ENCODE measurements at regions not wholly inside any gene's neighbourhood (a gene's known extent, or its start where the extent isn't known, plus 50 kb on each side); places are given as distances from the start of the nearest gene placed in this dataset.
"Not testable (repeated sequence)": the region's sequence is repeated elsewhere in the genome, so short reads cannot be mapped to it uniquely, and the experiment has no call there.

DNA sequence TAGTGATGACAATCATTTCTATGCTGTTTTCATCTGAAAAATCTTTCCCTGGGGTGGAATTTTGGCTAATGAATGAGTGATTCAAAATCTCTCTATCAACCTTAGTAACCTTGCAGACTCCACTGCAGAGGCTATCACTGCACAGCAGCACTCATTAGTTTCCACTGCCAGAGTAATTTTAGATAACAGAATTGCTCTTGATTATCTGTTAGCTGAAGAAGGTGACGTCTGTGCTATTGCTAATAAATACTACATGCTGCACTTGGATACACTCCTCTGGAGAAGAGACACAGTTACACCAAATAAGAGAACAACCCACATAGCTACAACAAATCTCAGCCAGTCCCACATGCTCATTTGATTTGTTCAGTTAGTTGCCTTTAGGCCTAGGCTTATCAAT, 1348.4 kb downstream of the NCAM2 start:
- intact Hi-C loops (cut with DNase I, micrococcal nuclease) = no loop called here
- no peak for ATAC-seq
- H3K4me3 ChIP-seq = no peak overlapping the region
- DNase-seq = no peak
- H3K4me1 ChIP-seq (ENCODE audit: low read depth) = no peaks in the 10 kb centered on the region
- no peaks in the 10 kb centered on the region for H3K9me3 ChIP-seq
- TF ChIP-seq, protein P1, sequence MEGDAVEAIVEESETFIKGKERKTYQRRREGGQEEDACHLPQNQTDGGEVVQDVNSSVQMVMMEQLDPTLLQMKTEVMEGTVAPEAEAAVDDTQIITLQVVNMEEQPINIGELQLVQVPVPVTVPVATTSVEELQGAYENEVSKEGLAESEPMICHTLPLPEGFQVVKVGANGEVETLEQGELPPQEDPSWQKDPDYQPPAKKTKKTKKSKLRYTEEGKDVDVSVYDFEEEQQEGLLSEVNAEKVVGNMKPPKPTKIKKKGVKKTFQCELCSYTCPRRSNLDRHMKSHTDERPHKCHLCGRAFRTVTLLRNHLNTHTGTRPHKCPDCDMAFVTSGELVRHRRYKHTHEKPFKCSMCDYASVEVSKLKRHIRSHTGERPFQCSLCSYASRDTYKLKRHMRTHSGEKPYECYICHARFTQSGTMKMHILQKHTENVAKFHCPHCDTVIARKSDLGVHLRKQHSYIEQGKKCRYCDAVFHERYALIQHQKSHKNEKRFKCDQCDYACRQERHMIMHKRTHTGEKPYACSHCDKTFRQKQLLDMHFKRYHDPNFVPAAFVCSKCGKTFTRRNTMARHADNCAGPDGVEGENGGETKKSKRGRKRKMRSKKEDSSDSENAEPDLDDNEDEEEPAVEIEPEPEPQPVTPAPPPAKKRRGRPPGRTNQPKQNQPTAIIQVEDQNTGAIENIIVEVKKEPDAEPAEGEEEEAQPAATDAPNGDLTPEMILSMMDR (IDR thresholded peaks at IDR 0.05) = no peak
- no peaks in the 10 kb centered on the region for H3K36me3 ChIP-seq (ENCODE audit: low read depth)

DNA sequence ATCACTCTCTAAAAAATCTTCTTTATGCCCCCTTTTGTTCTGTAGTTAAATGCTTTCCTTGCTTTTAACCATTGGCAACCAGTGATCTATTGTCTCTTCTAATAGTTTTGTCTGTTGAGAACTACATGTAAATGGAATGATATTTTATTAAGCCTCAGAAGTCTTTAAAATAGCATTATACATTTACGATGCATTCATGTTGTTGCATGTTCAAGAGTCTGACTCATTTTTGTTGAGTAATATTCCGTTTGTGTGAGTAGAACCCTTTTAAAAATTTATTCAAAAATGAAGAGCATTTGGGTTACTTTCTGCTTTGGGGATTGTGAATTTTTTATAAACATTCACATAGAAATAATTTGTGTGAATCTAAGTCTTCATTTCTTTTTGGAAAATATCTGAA, 1352.9 kb downstream of the NCAM2 start:
- DNase-seq (no peak), ATAC-seq (no peak)
- Histone ChIP-seq H3K4me3 (no peak overlapping the region), H3K9me3 (no peaks in the 10 kb centered on the region), H3K36me3 (ENCODE audit: low read depth) (no peaks in the 10 kb centered on the region), H3K4me1 (ENCODE audit: low read depth) (no peaks in the 10 kb centered on the region)
- TF ChIP-seq, protein P1 (IDR thresholded peaks at IDR 0.05) = no peak
- intact Hi-C loops (cut with DNase I, micrococcal nuclease) = no loop called here

DNA sequence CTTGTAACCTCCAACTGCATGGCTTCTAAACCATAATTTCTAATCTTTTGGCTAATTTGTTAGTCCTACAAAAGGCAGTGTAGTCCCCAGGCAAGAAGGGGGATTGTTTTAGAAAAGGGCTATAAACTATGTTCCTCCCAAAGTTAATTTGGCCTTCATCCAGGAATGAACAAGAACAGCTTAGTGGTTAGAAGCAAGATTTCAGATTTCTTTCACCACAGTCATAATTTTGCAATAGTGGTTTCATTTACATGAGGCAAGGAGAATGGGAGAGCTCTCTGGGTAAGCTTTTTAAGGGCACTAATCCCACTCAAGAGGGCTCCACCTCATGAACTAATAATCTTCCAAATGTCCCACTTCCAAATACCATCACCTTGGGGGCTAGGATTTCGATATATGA, 1353.9 kb downstream of the NCAM2 start:
- no peaks in the 10 kb centered on the region for H3K36me3 ChIP-seq (ENCODE audit: low read depth)
- H3K4me1 ChIP-seq (ENCODE audit: low read depth) = no peaks in the 10 kb centered on the region
- ATAC-seq (no peak), DNase-seq (no peak)
- TF ChIP-seq, protein P1 (IDR thresholded peaks at IDR 0.05) = no peak
- H3K4me3 ChIP-seq = no peak overlapping the region
- no peaks in the 10 kb centered on the region for H3K9me3 ChIP-seq
- intact Hi-C loops (cut with DNase I, micrococcal nuclease) = no loop called here

DNA sequence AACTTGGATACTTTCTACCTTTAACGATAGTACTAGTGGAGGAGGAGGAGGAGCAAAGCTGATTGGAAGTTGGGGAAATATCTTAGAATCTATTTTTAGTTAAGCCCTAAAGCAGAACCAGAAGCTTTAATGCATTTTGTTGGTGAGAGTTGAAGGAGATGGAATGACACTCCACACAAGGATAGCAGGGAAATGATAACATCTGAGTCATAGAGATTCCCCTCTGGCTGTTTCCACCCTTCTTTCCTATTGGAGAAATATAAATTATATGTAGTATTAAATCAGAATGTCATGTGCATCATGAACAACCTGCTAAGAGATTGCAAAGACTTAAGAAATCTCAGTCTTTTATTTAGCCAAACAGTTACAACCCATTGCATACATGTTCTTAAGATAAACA, 1357.7 kb downstream of the NCAM2 start:
- Histone ChIP-seq H3K4me1 (ENCODE audit: low read depth) (no peaks in the 10 kb centered on the region), H3K9me3 (no peaks in the 10 kb centered on the region), H3K4me3 (no peak overlapping the region), H3K36me3 (ENCODE audit: low read depth) (no peaks in the 10 kb centered on the region)
- no peak for DNase-seq
- intact Hi-C loops (cut with DNase I, micrococcal nuclease) = no loop called here
- TF ChIP-seq, protein P1 (IDR thresholded peaks at IDR 0.05) = no peak
- no peak for ATAC-seq

DNA sequence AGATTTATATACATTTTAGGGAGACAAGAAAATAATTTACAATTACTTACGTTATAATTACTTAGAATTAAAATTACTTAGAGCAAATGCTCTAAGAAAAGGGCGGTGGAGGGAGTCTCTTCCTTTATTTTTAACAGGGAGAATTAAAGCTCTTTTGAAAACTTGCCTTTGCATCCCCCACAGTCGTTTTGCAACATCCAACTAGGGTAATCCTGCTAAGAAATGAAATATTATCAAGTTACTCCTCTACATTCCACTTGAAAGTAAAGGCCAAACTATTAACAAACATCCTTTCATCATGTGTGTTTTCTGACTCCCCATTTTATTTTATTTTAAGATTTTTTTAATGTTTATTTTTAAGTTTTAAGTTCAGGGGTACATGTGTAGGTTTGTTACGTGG, 1358.5 kb downstream of the NCAM2 start:
- Histone ChIP-seq H3K4me1 (ENCODE audit: low read depth) (no peaks in the 10 kb centered on the region), H3K36me3 (ENCODE audit: low read depth) (no peaks in the 10 kb centered on the region), H3K4me3 (no peak overlapping the region), H3K9me3 (no peaks in the 10 kb centered on the region)
- ATAC-seq (no peak), DNase-seq (no peak)
- intact Hi-C loops (cut with DNase I, micrococcal nuclease) = no loop called here
- TF ChIP-seq, protein P1 (IDR thresholded peaks at IDR 0.05) = no peak

DNA sequence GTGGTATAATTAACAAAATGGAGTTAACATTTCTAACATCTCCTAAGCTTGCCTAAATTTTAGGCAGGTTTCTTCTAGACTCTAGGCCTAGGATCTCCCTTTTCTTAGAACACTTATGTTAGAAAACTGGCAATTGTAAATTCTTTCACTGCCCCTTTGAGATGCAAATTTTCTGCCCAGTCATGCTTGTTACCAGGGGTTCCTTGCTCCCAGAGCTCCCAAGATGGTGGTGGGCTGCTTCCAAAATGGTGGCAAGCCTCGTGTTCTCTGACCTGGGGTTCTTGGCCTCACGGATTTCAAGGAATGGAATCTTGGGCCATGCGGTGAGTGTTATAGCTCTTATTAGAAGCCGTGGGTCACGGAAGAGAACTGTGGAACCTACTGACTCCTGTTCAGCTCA, 1361.4 kb downstream of the NCAM2 start:
- H3K9me3 ChIP-seq; H3K36me3 ChIP-seq (ENCODE audit: low read depth); intact Hi-C loops (cut with DNase I, micrococcal nuclease); ATAC-seq; DNase-seq; H3K4me1 ChIP-seq (ENCODE audit: low read depth); H3K4me3 ChIP-seq: not testable (repeated sequence)

Measured in mucosa of descending colon (tissue), 3 donors.